ENCODE measurements at regions not wholly inside any gene's neighbourhood (a gene's known extent, or its start where the extent isn't known, plus 50 kb on each side); places are given as distances from the start of the nearest gene placed in this dataset.

GRCh38 chr17:12574525-12574924 lies 91.2 kb upstream of the MYOCD start:
- Mint-ChIP-seq H3K36me3 (no peaks in the 10 kb centered on the region), H3K27ac (no peak overlapping the region), H3K4me3 (no peak overlapping the region), H3K27me3 (ENCODE audit: low read depth) (no peaks in the 10 kb centered on the region), H3K4me1 (no peaks in the 10 kb centered on the region), H3K9me3 (peaks cover 6% of the 10 kb centered on the region)
- POLR2A ChIA-PET = no interaction called here
- no peak for ATAC-seq
- TF ChIP-seq IRF1 (CRISPR knock-in tag; IDR thresholded peaks at IDR 0.05) (no peak), AFF4 (CRISPR knock-in tag; IDR thresholded peaks at IDR 0.05; ENCODE audit: borderline replicate concordance) (no peak), ESRRA (CRISPR knock-in tag; IDR thresholded peaks at IDR 0.05; ENCODE audit: borderline replicate concordance) (no peak), JUN (CRISPR knock-in tag; IDR thresholded peaks at IDR 0.05) (no peak), CTCF (IDR thresholded peaks at IDR 0.05) (no peak), CDX4 (CRISPR knock-in tag; IDR thresholded peaks at IDR 0.05; ENCODE audit: borderline replicate concordance) (no peak), ZNF532 (CRISPR knock-in tag; IDR thresholded peaks at IDR 0.05; ENCODE audit: borderline replicate concordance) (no peak), RELA (CRISPR knock-in tag; IDR thresholded peaks at IDR 0.05; ENCODE audit: borderline replicate concordance) (no peak)
- DNase-seq (ENCODE audit: low spot score) = no peak
- CTCF ChIA-PET = no interaction called here

GRCh38 chr17:12575641-12576040 lies 90.0 kb upstream of the MYOCD start:
- peaks cover 6% of the 10 kb centered on the region for H3K9me3 Mint-ChIP-seq
- no peaks in the 10 kb centered on the region for H3K27me3 Mint-ChIP-seq (ENCODE audit: low read depth)
- H3K4me3 Mint-ChIP-seq = no peak overlapping the region
- ChIA-PET CTCF (no interaction called here), POLR2A (no interaction called here)
- TF ChIP-seq TCF7 (CRISPR knock-in tag; IDR thresholded peaks at IDR 0.05; ENCODE audit: low read depth) (no peak), FOXP1 (CRISPR knock-in tag; IDR thresholded peaks at IDR 0.05; ENCODE audit: borderline replicate concordance) (no peak), IRF2 (CRISPR knock-in tag; IDR thresholded peaks at IDR 0.05; ENCODE audit: borderline replicate concordance, low read depth) (no peak)
- DNase-seq (ENCODE audit: low spot score) (no peak), ATAC-seq (no peak)
- H3K4me1 Mint-ChIP-seq = no peaks in the 10 kb centered on the region
- no peak overlapping the region for H3K27ac Mint-ChIP-seq
- no peaks in the 10 kb centered on the region for H3K36me3 Mint-ChIP-seq

All from WTC11 (cell line).